Neural cell (in vitro differentiated cells): ENCODE measurements at regions not wholly inside any gene's neighbourhood (a gene's known extent, or its start where the extent isn't known, plus 50 kb on each side); places are given as distances from the start of the nearest gene placed in this dataset.

Experiments
- H2AFZ ChIP-seq: fragments of 200-600, 300-800 bp; sonication (generic), shearing (Covaris generic); 2 replicates; pipeline ENCODE4 v1.6.0; 2014; ENCODE audit warnings: low read depth, mild to moderate bottlenecking, antibody characterized with exemption, low read length, moderate library complexity
- H3F3A ChIP-seq: fragments of 200-600 bp; shearing (Covaris generic); 2 replicates; pipeline ENCODE4 v1.6.1; 2016; ENCODE audit warnings: mild to moderate bottlenecking, moderate library complexity, mixed read lengths, antibody characterized with exemption, low read length; ENCODE audit not compliant: insufficient read depth, poor library complexity, severe bottlenecking
- H3K27ac ChIP-seq: fragments of 200-600, 300-800 bp; sonication (generic), shearing (Covaris generic); 2 replicates; pipeline ENCODE4 v1.5.1; 2014; ENCODE audit warnings: mild to moderate bottlenecking, low read length, moderate library complexity
- H3K27me3 ChIP-seq: fragments of 300-800, 200-600 bp; sonication (generic), shearing (Covaris generic); 2 replicates; pipeline ENCODE4 v1.6.0; 2014; ENCODE audit warnings: mild to moderate bottlenecking, low read depth, low read length, moderate library complexity; ENCODE audit not compliant: insufficient read depth
- H3K36me3 ChIP-seq: fragments of 300-800, 200-600 bp; sonication (generic), shearing (Covaris generic); 2 replicates; pipeline ENCODE4 v1.5.1; 2014; ENCODE audit warnings: mild to moderate bottlenecking, antibody characterized with exemption, low read length, moderate library complexity; ENCODE audit not compliant: insufficient read depth
- H3K4me2 ChIP-seq: fragments of 300-800, 200-600 bp; sonication (generic), shearing (Covaris generic); 2 replicates; pipeline ENCODE4 v1.6.0; 2014; ENCODE audit warnings: mild to moderate bottlenecking, low read length
- H3K4me3 ChIP-seq: fragments of 300-800, 200-600 bp; sonication (generic), shearing (Covaris generic); 2 replicates; pipeline ENCODE4 v1.5.1; 2014; ENCODE audit warnings: mild to moderate bottlenecking, low read length, moderate library complexity
- H3K79me2 ChIP-seq: fragments of 200-600 bp; shearing (Covaris generic); replicated peaks from 2 replicates; pipeline ENCODE4 v1.6.0; 2014; ENCODE audit warnings: mild to moderate bottlenecking, low read length, moderate library complexity; ENCODE audit not compliant: insufficient read depth
- H3K9ac ChIP-seq: fragments of 300-800, 200-600 bp; sonication (generic), shearing (Covaris generic); 2 replicates; pipeline ENCODE4 v1.6.1; 2016; ENCODE audit warnings: mild to moderate bottlenecking, low read length, mixed read lengths
- H3K9me2 ChIP-seq: fragments of 200-600 bp; shearing (Covaris generic); 2 replicates; pipeline ENCODE4 v1.6.1; 2016; ENCODE audit warnings: mild to moderate bottlenecking, low read length, mixed read lengths; ENCODE audit not compliant: insufficient read depth
- H3K9me3 ChIP-seq: fragments of 200-600, 300-800 bp; sonication (generic), shearing (Covaris generic); 2 replicates; pipeline ENCODE4 v1.6.1; 2016; ENCODE audit warnings: mild to moderate bottlenecking, mixed run types, low read length, moderate library complexity, mixed read lengths
- H4K20me1 ChIP-seq: fragments of 200-600 bp; shearing (Covaris generic); 2 replicates; pipeline ENCODE4 v1.6.1; 2016; ENCODE audit warnings: mild to moderate bottlenecking, mixed run types; ENCODE audit not compliant: insufficient read depth
- CTCF ChIP-seq: fragments of 450-650 bp; IDR thresholded peaks from 2 replicates; pipeline ENCODE4 v1.5.1; 2014; ENCODE audit warnings: antibody characterized with exemption, mild to moderate bottlenecking, moderate library complexity; ENCODE audit not compliant: poor library complexity, severe bottlenecking
- EP300 ChIP-seq: fragments of 450-650 bp; conservative IDR thresholded peaks from 2 replicates; pipeline ENCODE4 v1.6.1; 2014; ENCODE audit warnings: antibody characterized with exemption, mild to moderate bottlenecking, moderate library complexity; ENCODE audit not compliant: poor library complexity, severe bottlenecking
- EZH2 ChIP-seq: fragments of 200-600, 300-800 bp; shearing (Covaris generic), sonication (generic); IDR thresholded peaks from 2 replicates; pipeline ENCODE4 v1.6.1; 2014; ENCODE audit warnings: antibody characterized with exemption, low read length, borderline replicate concordance, mild to moderate bottlenecking; ENCODE audit not compliant: insufficient read depth, poor library complexity, severe bottlenecking
- MXI1 ChIP-seq: fragments of 450-650 bp; conservative IDR thresholded peaks from 2 replicates; pipeline ENCODE4 v1.6.1; 2014; ENCODE audit warnings: antibody characterized with exemption, mild to moderate bottlenecking; ENCODE audit not compliant: poor library complexity, severe bottlenecking
- POLR2AphosphoS5 ChIP-seq: IDR thresholded peaks from 2 replicates; pipeline ENCODE4 v1.6.1; 2012
- RAD21 ChIP-seq: fragments of 450-650 bp; conservative IDR thresholded peaks from 2 replicates; pipeline ENCODE4 v1.6.1; 2014; ENCODE audit warnings: antibody characterized with exemption, mild to moderate bottlenecking, moderate library complexity
- REST ChIP-seq: IDR thresholded peaks from 2 replicates; pipeline ENCODE4 v1.6.1; 2012; ENCODE audit warnings: borderline replicate concordance
- SMC3 ChIP-seq: fragments of 450-650 bp; conservative IDR thresholded peaks from 2 replicates; pipeline ENCODE4 v1.6.1; 2014; ENCODE audit warnings: antibody characterized with exemption, mild to moderate bottlenecking, moderate library complexity; ENCODE audit not compliant: poor library complexity
- TAF1 ChIP-seq: IDR thresholded peaks from 2 replicates; pipeline ENCODE4 v1.6.1; 2012; ENCODE audit warnings: low read depth

- Histone ChIP-seq H3K9me2 (no peaks in the 10 kb centered on the region), H3K36me3 (no peaks in the 10 kb centered on the region), H3K79me2 (no peaks in the 10 kb centered on the region), H2AFZ (no peak overlapping the region), H3K9me3 (no peaks in the 10 kb centered on the region), H3K4me3 (no peak overlapping the region), H3K27me3 (no peaks in the 10 kb centered on the region), H3K4me2 (no peak overlapping the region), H3K27ac (no peak overlapping the region), H4K20me1 (no peaks in the 10 kb centered on the region), H3F3A (no peaks in the 10 kb centered on the region), H3K9ac (no peak overlapping the region)
- TF ChIP-seq POLR2AphosphoS5: no peak
- no peak for TF ChIP-seq CTCF
- no peak for TF ChIP-seq REST
- no peak for TF ChIP-seq EZH2
- no peak for TF ChIP-seq MXI1
- TF ChIP-seq RAD21: no peak
- no peak for TF ChIP-seq EP300
- no peak for TF ChIP-seq SMC3
- TF ChIP-seq TAF1: no peak
Observed at GRCh38 chr1:53391982-53392381, 64.1 kb upstream of the LRP8 start.

- Histone ChIP-seq H3K9me3 (no peaks in the 10 kb centered on the region), H3K9ac (no peak overlapping the region), H3K27me3 (no peaks in the 10 kb centered on the region), H3K79me2 (no peaks in the 10 kb centered on the region), H3K9me2 (no peaks in the 10 kb centered on the region), H3F3A (no peaks in the 10 kb centered on the region), H3K4me2 (no peak overlapping the region), H4K20me1 (no peaks in the 10 kb centered on the region), H3K27ac (no peak overlapping the region), H2AFZ (no peak overlapping the region), H3K36me3 (no peaks in the 10 kb centered on the region), H3K4me3 (no peak overlapping the region)
- TF ChIP-seq TAF1 (no peak), EZH2 (no peak), SMC3 (no peak), CTCF (no peak), RAD21 (no peak), EP300 (no peak), POLR2AphosphoS5 (no peak), MXI1 (no peak), REST (no peak)
Observed at GRCh38 chr1:53392460-53392859, 64.6 kb upstream of the LRP8 start.
